ENCODE measurements at regions not wholly inside any gene's neighbourhood (a gene's known extent, or its start where the extent isn't known, plus 50 kb on each side); places are given as distances from the start of the nearest gene placed in this dataset.

- H3K4me1 ChIP-seq (ENCODE audit: control insufficient read depth, insufficient read depth, low read length) = no peaks in the 10 kb centered on the region
- DNase-seq (no peak), ATAC-seq (no peak)
- H3K27me3 ChIP-seq (ENCODE audit: control insufficient read depth, insufficient read depth, low read length) = no peaks in the 10 kb centered on the region
- intact Hi-C loops (cut with micrococcal nuclease) = no loop called here
- no peak overlapping the region for H3K27ac ChIP-seq (ENCODE audit: low read length)
- H3K4me1 Mint-ChIP-seq = no peaks in the 10 kb centered on the region
- H3K36me3 Mint-ChIP-seq = peaks cover 9% of the 10 kb centered on the region
- WGBS (ENCODE audit: insufficient coverage) = 67% methylated on average over 1 of the region's 1 CpG
- H3K27ac Mint-ChIP-seq = no peak overlapping the region
- no peaks in the 10 kb centered on the region for H3K36me3 ChIP-seq (ENCODE audit: control insufficient read depth, insufficient read depth, low read length)
- H3K4me3 Mint-ChIP-seq = no peak overlapping the region
- no peaks in the 10 kb centered on the region for H3K9me3 ChIP-seq (ENCODE audit: control insufficient read depth, insufficient read depth, low read length)
- H3K9me3 Mint-ChIP-seq = peaks cover 11 to 19% of the 10 kb centered on the region in 2 donors
- H3K4me3 ChIP-seq (ENCODE audit: low read length) = no peak overlapping the region
- no peak for TF ChIP-seq CTCF (IDR thresholded peaks at IDR 0.05)
- H3K27me3 Mint-ChIP-seq (ENCODE audit: low read depth in 2 of 2) = no peaks in the 10 kb centered on the region
These were observed 598.5 kb upstream of the API5 start for GRCh38 chr11:42713279-42713678.

GRCh38 chr11:42713753-42714152 lies 598.0 kb upstream of the API5 start:
- TF ChIP-seq CTCF (IDR thresholded peaks at IDR 0.05) = no peak
- H3K27ac ChIP-seq (ENCODE audit: low read length) = no peak overlapping the region
- 89% methylated on average over 1 of the region's 1 CpG for WGBS (ENCODE audit: insufficient coverage)
- intact Hi-C loops (cut with micrococcal nuclease) = no loop called here
- H3K9me3 ChIP-seq (ENCODE audit: control insufficient read depth, insufficient read depth, low read length) = no peaks in the 10 kb centered on the region
- H3K36me3 ChIP-seq (ENCODE audit: control insufficient read depth, insufficient read depth, low read length) = no peaks in the 10 kb centered on the region
- DNase-seq = no peak
- Mint-ChIP-seq H3K4me1 (no peaks in the 10 kb centered on the region), H3K27me3 (ENCODE audit: low read depth in 2 of 2) (no peaks in the 10 kb centered on the region), H3K9me3 (peaks cover 13 to 20% of the 10 kb centered on the region in 2 donors), H3K36me3 (peaks cover 9% of the 10 kb centered on the region), H3K27ac (no peak overlapping the region), H3K4me3 (no peak overlapping the region)
- H3K4me3 ChIP-seq (ENCODE audit: low read length) = no peak overlapping the region
- ATAC-seq = no peak
- no peaks in the 10 kb centered on the region for H3K4me1 ChIP-seq (ENCODE audit: control insufficient read depth, insufficient read depth, low read length)
- no peaks in the 10 kb centered on the region for H3K27me3 ChIP-seq (ENCODE audit: control insufficient read depth, insufficient read depth, low read length)

- 95% methylated on average over 2 of the region's 3 CpGs for WGBS (ENCODE audit: insufficient coverage)
- DNase-seq (no peak), ATAC-seq (no peak)
- no peaks in the 10 kb centered on the region for H3K4me1 Mint-ChIP-seq
- no peaks in the 10 kb centered on the region for H3K27me3 Mint-ChIP-seq (ENCODE audit: low read depth in 2 of 2)
- intact Hi-C loops (cut with micrococcal nuclease) = no loop called here
- Histone ChIP-seq H3K27ac (ENCODE audit: low read length) (no peak overlapping the region), H3K4me1 (ENCODE audit: control insufficient read depth, insufficient read depth, low read length) (no peaks in the 10 kb centered on the region), H3K4me3 (ENCODE audit: low read length) (no peak overlapping the region), H3K27me3 (ENCODE audit: control insufficient read depth, insufficient read depth, low read length) (no peaks in the 10 kb centered on the region), H3K9me3 (ENCODE audit: control insufficient read depth, insufficient read depth, low read length) (no peaks in the 10 kb centered on the region), H3K36me3 (ENCODE audit: control insufficient read depth, insufficient read depth, low read length) (no peaks in the 10 kb centered on the region)
- peaks cover 13 to 17% of the 10 kb centered on the region in 2 donors for H3K9me3 Mint-ChIP-seq
- H3K27ac Mint-ChIP-seq = no peak overlapping the region
- TF ChIP-seq CTCF (IDR thresholded peaks at IDR 0.05) = no peak
- no peak overlapping the region for H3K4me3 Mint-ChIP-seq
- H3K36me3 Mint-ChIP-seq = peaks cover 8% of the 10 kb centered on the region
These were observed 590.9 kb upstream of the API5 start for GRCh38 chr11:42720716-42721563.

- intact Hi-C loops (cut with micrococcal nuclease) = no loop called here
- Mint-ChIP-seq H3K9me3 (peaks cover 6 to 12% of the 10 kb centered on the region in 2 donors), H3K27ac (no peak overlapping the region)
These were observed 583.9 kb upstream of the API5 start for GRCh38 chr11:42727879-42728278.

More at GRCh38 chr11:42727879-42728278, 583.9 kb upstream of the API5 start:
- Mint-ChIP-seq H3K4me3 (no peak overlapping the region), H3K27me3 (ENCODE audit: low read depth in 2 of 2) (no peaks in the 10 kb centered on the region), H3K4me1 (no peaks in the 10 kb centered on the region), H3K36me3 (no peaks in the 10 kb centered on the region)
- WGBS (ENCODE audit: insufficient coverage) = 53% methylated on average over 1 of the region's 1 CpG
- no peak for ATAC-seq
- no peak overlapping the region for H3K27ac ChIP-seq (ENCODE audit: low read length)
- H3K9me3 ChIP-seq (ENCODE audit: control insufficient read depth, insufficient read depth, low read length) = no peaks in the 10 kb centered on the region
- no peaks in the 10 kb centered on the region for H3K27me3 ChIP-seq (ENCODE audit: control insufficient read depth, insufficient read depth, low read length)
- no peak for TF ChIP-seq CTCF (IDR thresholded peaks at IDR 0.05)
- DNase-seq = no peak
- no peaks in the 10 kb centered on the region for H3K4me1 ChIP-seq (ENCODE audit: control insufficient read depth, insufficient read depth, low read length)
- H3K36me3 ChIP-seq (ENCODE audit: control insufficient read depth, insufficient read depth, low read length) = no peaks in the 10 kb centered on the region
- no peak overlapping the region for H3K4me3 ChIP-seq (ENCODE audit: low read length)

Data from natural killer cell (primary cell).